ENCODE measurements at regions not wholly inside any gene's neighbourhood (a gene's known extent, or its start where the extent isn't known, plus 50 kb on each side); places are given as distances from the start of the nearest gene placed in this dataset.

DNA sequence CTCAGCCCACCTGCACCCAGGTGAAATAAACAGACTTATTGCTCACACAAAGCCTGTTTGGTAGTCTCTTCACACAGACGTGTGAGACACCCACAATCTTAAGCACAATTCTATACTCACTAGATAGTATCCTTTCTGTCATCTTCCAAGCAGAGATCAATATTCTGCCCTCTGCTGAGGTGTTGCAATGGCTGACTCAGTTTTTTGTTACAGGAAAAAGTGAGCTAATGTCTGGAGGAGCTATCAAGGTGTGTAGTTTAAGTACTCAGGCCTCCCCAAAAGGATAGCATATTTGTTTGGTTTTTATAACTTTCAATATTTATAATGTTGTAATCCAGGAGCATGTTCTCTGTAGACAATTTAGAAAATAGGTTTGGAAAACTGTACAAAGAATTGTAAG lies 775.2 kb upstream of the POU3F4 start:
- no peak overlapping the region for H3K9ac ChIP-seq (ENCODE audit: control insufficient read depth, insufficient read depth, low read length)
- DNase-seq (ENCODE audit: low read depth, low spot score) (no peak), FAIRE-seq (no peak), ATAC-seq (no peak)
- H3K9me3 ChIP-seq (replicated peaks; ENCODE audit: control insufficient read depth, insufficient read depth, low read length) = no peaks in the 10 kb centered on the region
- no peaks in the 10 kb centered on the region for H3K27me3 ChIP-seq (replicated peaks in 1 of 2; ENCODE audit: control insufficient read depth in 2 of 2, insufficient read depth in 2 of 2, low read length in 1 of 2)
- no peak for TF ChIP-seq MYC (IDR thresholded peaks at IDR 0.05; ENCODE audit: insufficient read depth, insufficient read length, insufficient replicate concordance, low read length, severe bottlenecking)
- TF ChIP-seq ELK1 (IDR thresholded peaks at IDR 0.05; ENCODE audit: low read depth, low read length) = no peak
- no peak for TF ChIP-seq SMAD5 (IDR thresholded peaks at IDR 0.05; ENCODE audit: low read depth)
- intact Hi-C loops (cut with micrococcal nuclease; ENCODE audit: unreplicated experiment) (no loop called here), in situ Hi-C loops (cut with MboI) (no loop called here)
- BruUV-seq (replicated peaks) = no TSS peak
- WGBS (ENCODE audit: insufficient coverage, insufficient replicate concordance, low lambda C conversion rate, missing lambda C conversion rate) = 0% methylated on average over 1 of the region's 1 CpG
- H3K27ac ChIP-seq (ENCODE audit: control insufficient read depth, insufficient read depth) = no peak overlapping the region
- H2AFZ ChIP-seq (ENCODE audit: control insufficient read depth, low read depth, low read length) = no peak overlapping the region
- no peaks in the 10 kb centered on the region for H3K79me2 ChIP-seq (ENCODE audit: control insufficient read depth, insufficient read depth, low read length)
- H3K4me2 ChIP-seq (ENCODE audit: control insufficient read depth, insufficient read depth) = no peak overlapping the region
- H3K36me3 ChIP-seq (ENCODE audit: control insufficient read depth in 2 of 2, insufficient read depth in 2 of 2, low read length in 1 of 2) = no peaks in the 10 kb centered on the region
- H3K4me1 ChIP-seq (ENCODE audit: control insufficient read depth, insufficient read depth, low read length) = no peaks in the 10 kb centered on the region
- no peak overlapping the region for H3K4me3 ChIP-seq
- CTCF ChIA-PET = interaction anchor here (1.5 kb wide), 1 partner anchor 9 kb away, joined by 5 read pairs; no protein-coding TSS in a partner anchor
- RAD21 ChIA-PET (ENCODE audit: unreplicated experiment) = interaction anchor here (1.0 to 1.3 kb wide), 3 partner anchors 11 to 57 kb away, joined by 3 to 4 read pairs (median 3); no protein-coding TSS in a partner anchor
- no peaks in the 10 kb centered on the region for H4K20me1 ChIP-seq (ENCODE audit: control insufficient read depth, insufficient read depth)
- POLR2A ChIA-PET = no interaction called here
- SMC1A ChIA-PET (ENCODE audit: uncharacterized antibody, unreplicated experiment) = interaction anchor here (0.7 to 2.9 kb wide), 4 partner anchors 8 to 18 kb away, joined by 3 to 19 read pairs (median 4); no protein-coding TSS in a partner anchor

- RAD21 ChIA-PET (ENCODE audit: unreplicated experiment) = interaction anchor here (1.3 kb wide), 1 partner anchor 13 kb away, joined by 3 read pairs; no protein-coding TSS in a partner anchor
- CTCF ChIA-PET = interaction anchor here (0.8 to 1.5 kb wide), 3 partner anchors 10 to 14 kb away, joined by 3 to 5 read pairs (median 3); no protein-coding TSS in a partner anchor
- Histone ChIP-seq H2AFZ (ENCODE audit: control insufficient read depth, low read depth, low read length) (no peak overlapping the region), H3K79me2 (ENCODE audit: control insufficient read depth, insufficient read depth, low read length) (no peaks in the 10 kb centered on the region), H3K27me3 (replicated peaks in 1 of 2; ENCODE audit: control insufficient read depth in 2 of 2, insufficient read depth in 2 of 2, low read length in 1 of 2) (no peaks in the 10 kb centered on the region), H3K27ac (ENCODE audit: control insufficient read depth, insufficient read depth) (no peak overlapping the region), H4K20me1 (ENCODE audit: control insufficient read depth, insufficient read depth) (no peaks in the 10 kb centered on the region), H3K4me3 (no peak overlapping the region), H3K9me3 (replicated peaks; ENCODE audit: control insufficient read depth, insufficient read depth, low read length) (no peaks in the 10 kb centered on the region), H3K9ac (ENCODE audit: control insufficient read depth, insufficient read depth, low read length) (no peak overlapping the region), H3K4me1 (ENCODE audit: control insufficient read depth, insufficient read depth, low read length) (no peaks in the 10 kb centered on the region), H3K36me3 (ENCODE audit: control insufficient read depth in 2 of 2, insufficient read depth in 2 of 2, low read length in 1 of 2) (no peaks in the 10 kb centered on the region), H3K4me2 (ENCODE audit: control insufficient read depth, insufficient read depth) (no peak overlapping the region)
- intact Hi-C loops (cut with micrococcal nuclease; ENCODE audit: unreplicated experiment) (no loop called here), in situ Hi-C loops (cut with MboI) (no loop called here)
- peak; percentile 81 for ATAC-seq
- no TSS peak for BruUV-seq (replicated peaks)
- no peak for FAIRE-seq
- no peak for DNase-seq (ENCODE audit: low read depth, low spot score)
- POLR2A ChIA-PET = no interaction called here
- SMC1A ChIA-PET (ENCODE audit: uncharacterized antibody, unreplicated experiment) = interaction anchor here (0.5 to 2.9 kb wide), 5 partner anchors 10 to 88 kb away, joined by 3 to 19 read pairs (median 3); no protein-coding TSS in a partner anchor
- TF ChIP-seq IKZF2 (IDR thresholded peaks at IDR 0.05) (no peak), NR2C1 (IDR thresholded peaks at IDR 0.05) (no peak), WRNIP1 (IDR thresholded peaks at IDR 0.05; ENCODE audit: borderline replicate concordance, low read depth, low read length) (no peak), TARDBP (IDR thresholded peaks at IDR 0.05; ENCODE audit: borderline replicate concordance) (no peak), HDAC6 (IDR thresholded peaks at IDR 0.05; ENCODE audit: unreplicated experiment) (no peak), RB1 (IDR thresholded peaks at IDR 0.05; ENCODE audit: borderline replicate concordance) (no peak), NFYA (IDR thresholded peaks at IDR 0.05; ENCODE audit: borderline replicate concordance, low read depth, low read length) (no peak), NBN (IDR thresholded peaks at IDR 0.05) (no peak), JUND (IDR thresholded peaks at IDR 0.05; ENCODE audit: low read depth, low read length) (no peak), ZNF384 (IDR thresholded peaks at IDR 0.05; ENCODE audit: borderline replicate concordance, low read depth, low read length) (no peak), HDAC2 (IDR thresholded peaks at IDR 0.05) (no peak), ASH2L (IDR thresholded peaks at IDR 0.05; ENCODE audit: borderline replicate concordance, low read depth) (no peak), TAF1 (IDR thresholded peaks at IDR 0.05; ENCODE audit: borderline replicate concordance, low read depth, low read length) (no peak), CHD1 (IDR thresholded peaks at IDR 0.05; ENCODE audit: low read depth, low read length) (no peak), JUNB (IDR thresholded peaks at IDR 0.05) (no peak), YY1 (IDR thresholded peaks at IDR 0.05; ENCODE audit: low read depth, low read length) (no peak), IKZF1 (conservative IDR thresholded peaks at IDR 0.05) (no peak), STAT1 (conservative IDR thresholded peaks at IDR 0.05) (no peak)
Observed at GRCh38 chrX:82734140-82734539, 774.0 kb upstream of the POU3F4 start.
